HG03103 (cell line): ENCODE measurements at regions not wholly inside any gene's neighbourhood (a gene's known extent, or its start where the extent isn't known, plus 50 kb on each side); places are given as distances from the start of the nearest gene placed in this dataset.

ENCODE experiments used
- ATAC-seq: cut with Tn5 transposase; IDR thresholded peaks from one replicate; pipeline ENCODE4 v1.9.1; 2021; ENCODE audit warnings: low read depth; ENCODE audit not compliant: unreplicated experiment

DNA sequence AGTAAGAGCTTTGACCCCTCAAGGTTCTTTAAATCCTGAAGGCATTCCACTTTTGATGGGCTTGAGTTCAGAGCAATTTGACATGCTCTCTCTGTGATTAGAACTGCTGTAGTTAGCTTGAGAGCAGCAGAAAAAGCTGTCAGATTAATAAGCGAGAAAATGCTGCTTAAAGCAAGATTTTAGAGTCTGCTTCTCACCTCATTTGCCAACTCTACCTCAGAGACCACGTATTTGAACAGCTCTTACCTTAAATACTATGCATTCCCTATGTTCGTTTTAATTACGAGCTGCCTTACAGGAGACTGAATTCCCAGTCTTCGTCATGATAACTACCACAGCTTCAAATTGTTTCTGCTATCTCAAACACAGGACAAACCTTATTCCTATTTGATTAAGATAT, 253.4 kb downstream of the SLITRK6 start:
- no peak for ATAC-seq

DNA sequence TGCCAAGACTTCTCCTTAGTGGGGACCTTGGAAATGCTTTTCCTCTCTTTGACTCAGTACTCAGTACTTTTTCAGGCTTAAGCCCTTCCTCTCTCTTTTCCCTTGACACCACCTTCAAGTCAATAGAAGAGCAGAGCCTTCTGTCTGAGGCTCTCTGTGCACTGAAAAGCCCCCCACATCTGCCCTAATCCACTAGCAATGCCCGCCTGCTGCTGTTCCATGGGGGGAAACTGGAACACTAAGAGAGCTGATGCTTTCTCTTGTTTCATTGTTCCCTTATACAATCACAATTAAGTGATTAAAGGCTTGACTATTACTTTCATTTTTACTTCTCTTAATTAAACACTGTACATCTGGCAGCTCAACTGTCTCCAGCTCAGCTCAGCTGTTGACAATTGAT, 254.5 kb downstream of the SLITRK6 start:
- no peak for ATAC-seq

DNA sequence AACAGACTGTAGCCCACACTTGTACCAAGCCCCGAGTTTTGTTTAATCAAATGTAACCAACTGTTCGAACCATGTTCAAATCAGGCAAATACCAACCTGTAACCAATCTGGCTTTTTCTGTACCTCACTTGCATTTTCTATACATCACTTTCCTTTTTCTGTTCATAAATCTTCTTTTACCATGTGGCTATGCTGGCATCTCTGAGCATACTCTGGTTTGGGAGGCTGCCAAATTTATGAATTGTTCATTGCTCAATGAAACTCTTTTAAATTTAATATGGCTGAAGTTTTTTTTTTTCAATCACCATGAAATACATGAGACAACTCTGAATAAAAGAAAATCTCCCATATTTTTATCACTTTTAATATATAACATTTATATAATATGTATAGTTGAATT, 256.1 kb downstream of the SLITRK6 start:
- ATAC-seq: no peak

DNA sequence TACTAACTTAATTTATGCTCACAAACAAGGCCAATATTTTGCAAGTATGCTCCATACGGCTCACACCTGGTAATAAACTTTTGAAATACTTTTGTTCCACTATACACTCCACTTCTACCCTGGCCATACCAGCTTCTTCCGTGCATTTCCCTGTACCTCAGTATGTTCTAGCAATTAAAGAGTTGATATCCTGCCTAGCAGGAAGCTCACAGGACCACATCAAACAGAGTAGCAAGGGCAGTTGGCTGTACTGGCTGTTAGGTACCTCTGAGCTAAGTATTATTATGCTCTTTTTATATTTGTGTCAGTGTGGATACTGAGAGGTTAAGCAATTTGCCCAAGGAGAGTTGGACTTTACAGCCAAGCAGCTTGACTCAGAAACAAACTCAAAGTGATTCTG, 257.7 kb downstream of the SLITRK6 start:
- no peak for ATAC-seq

DNA sequence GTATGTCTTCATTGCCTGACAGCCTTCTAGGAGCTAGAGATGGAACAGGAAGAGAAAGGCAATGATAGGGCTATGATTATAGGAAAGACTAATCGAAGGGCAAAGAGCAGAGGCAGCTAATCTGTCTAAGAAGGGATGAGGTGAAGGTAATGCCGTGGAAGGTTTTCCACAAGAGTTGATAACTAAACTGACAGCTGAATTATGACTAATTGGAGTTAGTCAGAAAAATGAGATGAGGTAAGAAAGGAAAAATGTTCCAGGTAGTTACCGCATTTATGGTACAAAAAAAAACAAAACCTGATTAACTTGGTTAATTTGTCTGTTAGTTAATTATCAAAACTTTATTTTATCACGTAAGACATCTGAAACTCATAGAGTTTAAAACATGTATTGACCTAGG, 260.3 kb downstream of the SLITRK6 start:
- no peak for ATAC-seq

GRCh38 chr13:85537601-85538000, 261.6 kb downstream of the SLITRK6 start:
- no peak for ATAC-seq

DNA sequence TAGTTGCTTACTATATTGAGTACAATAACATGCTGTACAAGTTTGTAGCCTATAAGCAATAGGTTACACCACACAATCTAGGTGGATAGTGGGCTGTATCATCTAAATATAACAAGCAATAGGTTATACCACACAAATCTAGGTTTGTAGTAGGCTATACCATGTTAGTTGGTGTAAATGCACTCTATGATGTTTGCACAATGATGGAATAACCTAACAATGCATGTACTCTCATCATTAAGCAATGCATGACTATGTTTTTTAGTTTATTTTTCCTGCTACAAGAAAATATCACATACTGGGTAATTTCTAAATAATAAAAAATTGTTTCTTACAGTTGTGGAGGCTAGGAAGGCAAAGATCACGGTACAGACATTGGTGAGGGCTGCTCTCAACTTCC, 262.5 kb downstream of the SLITRK6 start:
- ATAC-seq: no peak

- no peak for ATAC-seq
Measured at GRCh38 chr13:85535316-85536084, 263.7 kb downstream of the SLITRK6 start.

DNA sequence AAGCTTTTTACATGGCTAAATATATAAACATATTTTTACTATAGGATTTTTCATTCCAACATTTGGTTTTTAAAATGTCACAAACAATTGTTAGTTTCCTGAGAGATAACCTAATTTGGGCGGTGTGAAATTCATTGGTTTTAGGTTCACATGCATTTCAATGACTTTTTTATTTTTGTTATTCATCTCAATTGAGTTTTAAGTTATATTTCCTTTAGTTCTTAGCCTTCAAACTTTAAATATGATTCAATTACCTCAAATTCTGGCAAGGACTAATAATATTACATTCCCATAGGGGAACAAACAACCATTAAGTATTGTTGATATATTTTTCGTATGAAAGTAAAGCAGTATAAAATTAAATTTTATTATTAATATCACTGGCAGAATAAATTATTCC, 265.3 kb downstream of the SLITRK6 start:
- ATAC-seq: no peak

GRCh38 chr13:85529218-85529594, 270.0 kb downstream of the SLITRK6 start:
- ATAC-seq: no peak

- no peak for ATAC-seq
Measured at GRCh38 chr13:85528491-85529217, 270.6 kb downstream of the SLITRK6 start.

DNA sequence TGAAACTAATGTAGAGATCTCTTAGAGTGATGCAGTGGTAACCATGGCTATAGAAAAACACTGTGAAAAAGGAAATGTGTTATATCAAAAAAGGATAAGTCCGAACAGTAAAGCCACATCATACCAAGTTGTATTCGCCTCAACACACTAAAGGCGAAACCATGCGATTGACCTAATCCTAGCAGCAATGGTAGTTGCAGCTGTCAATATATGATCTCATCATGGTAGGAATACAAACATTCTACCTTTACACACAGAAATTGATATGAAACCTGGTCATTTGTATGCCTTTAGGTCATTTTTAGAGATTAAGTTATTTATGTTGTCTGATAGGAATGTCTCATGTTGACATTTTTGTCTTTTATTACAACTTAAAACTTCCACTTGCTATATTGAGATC, 271.9 kb downstream of the SLITRK6 start:
- no peak for ATAC-seq

- no peak for ATAC-seq
Measured at GRCh38 chr13:85525411-85525810, 273.8 kb downstream of the SLITRK6 start.

DNA sequence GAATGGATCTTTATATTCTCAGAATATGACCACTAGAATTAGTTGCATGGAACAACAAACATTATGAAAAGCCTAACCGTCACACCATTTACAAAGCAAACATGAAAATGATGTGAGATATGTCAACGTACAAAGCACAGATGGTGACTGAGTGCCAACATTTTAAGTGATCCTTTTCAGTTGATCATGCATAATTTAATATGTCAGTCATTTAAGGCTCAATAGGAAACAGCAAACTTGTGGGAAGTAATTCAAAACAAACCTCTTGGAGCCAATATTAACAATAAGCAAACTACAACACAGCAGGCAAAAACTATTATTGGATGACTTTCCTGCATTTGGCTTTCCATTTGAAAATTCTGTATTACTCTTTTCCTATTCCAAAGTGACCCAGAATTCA, 277.6 kb downstream of the SLITRK6 start:
- no peak for ATAC-seq

GRCh38 chr13:85520445-85520844, 278.8 kb downstream of the SLITRK6 start:
- ATAC-seq: no peak

GRCh38 chr13:85519363-85519762, 279.9 kb downstream of the SLITRK6 start:
- no peak for ATAC-seq

- ATAC-seq: no peak
Measured at GRCh38 chr13:85512421-85512820, 286.8 kb downstream of the SLITRK6 start.

- no peak for ATAC-seq
Measured at GRCh38 chr13:85509512-85509911, 289.7 kb downstream of the SLITRK6 start.

DNA sequence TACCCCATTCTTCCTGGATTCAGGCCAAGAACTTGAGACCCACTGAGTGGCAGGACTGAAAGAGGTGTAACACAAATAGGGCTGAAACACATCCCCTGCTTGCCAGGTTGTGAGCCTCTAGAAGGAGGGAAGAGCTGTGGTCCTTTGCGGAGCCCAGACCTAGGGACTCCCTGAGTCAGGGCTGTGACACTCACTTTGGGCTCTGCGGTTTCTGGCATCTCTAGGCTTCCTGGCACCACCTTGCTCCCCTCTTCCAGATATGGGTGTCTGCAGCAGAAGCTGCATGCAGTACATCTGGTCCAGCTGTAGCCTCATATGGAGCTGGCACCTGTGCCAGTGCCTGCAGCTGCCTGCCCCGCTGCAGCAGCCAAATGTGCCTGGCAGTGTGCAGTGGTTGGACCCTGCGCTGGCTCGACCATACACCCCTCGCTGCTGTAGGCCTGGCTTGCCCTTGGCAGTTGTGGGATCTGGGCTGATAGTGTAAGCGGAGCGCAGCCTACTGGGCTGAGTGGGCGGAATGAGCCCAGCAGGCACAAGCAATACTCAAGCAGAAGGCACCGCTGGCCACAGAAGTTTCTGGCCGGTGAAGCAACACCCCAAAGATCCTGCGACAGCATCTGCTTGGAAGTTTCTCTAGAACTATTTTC, 290.4 kb downstream of the SLITRK6 start:
- no peak for ATAC-seq

DNA sequence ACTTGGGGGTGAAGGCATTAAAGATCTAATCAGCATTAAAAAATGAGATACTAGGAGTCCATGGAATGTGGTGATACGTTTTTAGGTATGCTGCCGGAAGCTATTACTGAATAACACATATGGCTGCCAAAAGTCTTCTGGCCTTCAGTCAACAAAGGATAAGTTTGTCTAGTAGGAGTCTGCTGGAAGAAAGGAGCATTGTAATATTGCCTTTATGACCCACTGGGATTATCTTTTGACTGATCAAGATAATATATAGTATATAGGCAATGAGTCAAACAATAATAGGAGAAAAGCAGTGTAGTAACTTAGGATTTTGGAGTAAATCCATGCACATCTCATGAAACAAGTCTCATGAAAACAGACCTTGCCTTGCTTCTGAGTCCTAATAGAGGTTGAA, 295.4 kb downstream of the SLITRK6 start:
- no peak for ATAC-seq

DNA sequence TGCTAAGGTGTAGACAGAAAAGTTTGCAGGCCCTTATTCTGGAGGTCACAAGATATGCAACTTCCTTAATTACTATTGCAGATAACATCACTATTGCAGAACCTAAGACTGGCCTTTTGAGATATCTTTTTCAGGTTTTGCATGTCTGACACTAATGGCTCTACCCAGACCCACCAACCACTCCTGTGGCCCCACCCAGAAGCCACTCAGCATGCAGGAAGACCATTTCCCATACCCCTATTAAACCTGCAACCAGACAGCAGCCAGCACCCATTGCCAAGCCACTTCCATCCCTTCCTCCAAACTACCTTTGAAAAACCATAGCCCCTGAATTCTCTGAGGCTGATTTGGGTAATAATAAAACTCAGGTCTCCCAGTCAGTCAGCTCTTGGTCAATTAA, 297.6 kb downstream of the SLITRK6 start:
- ATAC-seq: no peak
